Stimulated activated CD8-positive, alpha-beta memory T cell treated with anti-CD3 and anti-CD28 coated beads, Interleukin-4, amount 100 ng/mL, for 48 hours (primary cell): ENCODE measurements at regions not wholly inside any gene's neighbourhood (a gene's known extent, or its start where the extent isn't known, plus 50 kb on each side); places are given as distances from the start of the nearest gene placed in this dataset.

Source experiments
- DNase-seq: peaks from one replicate; pipeline ENCODE4 v3.0.0-alpha.2; 2020

DNA sequence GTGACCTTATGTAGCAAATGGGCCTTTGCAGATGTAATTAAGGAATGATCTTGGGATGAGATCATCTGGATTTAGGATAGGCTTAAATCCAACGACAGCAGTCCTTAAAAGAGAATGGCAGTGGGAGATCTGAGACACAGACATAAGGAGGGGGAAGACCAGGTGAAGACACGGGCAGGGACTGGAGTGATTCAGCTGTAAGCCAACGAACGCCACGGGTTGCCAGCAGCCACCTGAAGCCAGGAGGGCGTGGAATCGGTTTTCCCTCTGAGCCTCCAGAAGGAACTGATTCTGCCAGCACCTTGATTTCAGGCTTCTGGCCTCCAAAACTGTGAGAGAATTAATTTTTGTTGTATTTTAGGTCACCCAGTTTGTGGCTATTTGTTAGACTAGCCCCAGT, 218.6 kb upstream of the ANKRD55 start:
- DNase-seq: no peak

DNA sequence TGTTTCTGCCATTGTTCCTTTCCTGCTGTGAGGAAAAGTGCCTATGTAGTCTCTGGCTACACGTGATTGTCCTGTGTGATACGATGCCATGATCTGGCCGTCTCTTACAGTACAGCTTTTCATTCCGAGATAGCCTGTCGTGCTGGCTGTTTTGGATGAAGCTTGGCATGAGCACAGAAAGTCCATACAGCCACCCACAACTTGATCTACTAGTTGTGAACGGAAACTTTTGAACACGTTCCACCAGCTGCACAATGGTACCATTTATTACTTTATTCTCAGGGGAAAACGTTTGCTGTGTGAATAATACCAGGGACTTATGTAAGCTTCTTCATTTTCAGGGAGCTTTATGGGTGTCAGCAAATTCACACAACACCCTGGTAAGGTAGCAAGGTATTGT, 217.6 kb upstream of the ANKRD55 start:
- no peak for DNase-seq

GRCh38 chr5:56449071-56449640, 216.0 kb upstream of the ANKRD55 start:
- DNase-seq: no peak

- no peak for DNase-seq
Measured at GRCh38 chr5:56447656-56448055, 214.5 kb upstream of the ANKRD55 start.

- DNase-seq: no peak
Measured at GRCh38 chr5:56447232-56447631, 214.1 kb upstream of the ANKRD55 start.

DNA sequence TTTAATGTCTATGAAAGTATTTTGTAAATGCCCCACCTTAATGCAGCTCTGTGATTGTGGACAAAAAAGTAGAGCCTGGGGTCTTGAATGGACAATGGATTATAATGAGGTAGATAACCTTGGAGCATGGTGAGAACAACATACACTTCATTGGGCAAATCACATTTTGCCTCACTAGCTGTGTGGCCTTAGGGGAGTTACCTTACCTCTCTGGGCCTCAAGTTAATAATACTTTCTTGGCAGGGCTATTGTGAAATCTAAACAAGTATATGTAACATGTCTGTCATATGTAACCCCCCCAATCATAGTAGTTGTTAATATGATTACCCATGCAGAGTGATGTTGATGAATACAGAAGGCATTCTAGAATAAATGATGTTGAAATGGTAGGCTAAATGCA, 213.6 kb upstream of the ANKRD55 start:
- no peak for DNase-seq

GRCh38 chr5:56443826-56444225, 210.7 kb upstream of the ANKRD55 start:
- DNase-seq: no peak

- DNase-seq: no peak
Measured at GRCh38 chr5:56440871-56441740, 208.0 kb upstream of the ANKRD55 start.

DNA sequence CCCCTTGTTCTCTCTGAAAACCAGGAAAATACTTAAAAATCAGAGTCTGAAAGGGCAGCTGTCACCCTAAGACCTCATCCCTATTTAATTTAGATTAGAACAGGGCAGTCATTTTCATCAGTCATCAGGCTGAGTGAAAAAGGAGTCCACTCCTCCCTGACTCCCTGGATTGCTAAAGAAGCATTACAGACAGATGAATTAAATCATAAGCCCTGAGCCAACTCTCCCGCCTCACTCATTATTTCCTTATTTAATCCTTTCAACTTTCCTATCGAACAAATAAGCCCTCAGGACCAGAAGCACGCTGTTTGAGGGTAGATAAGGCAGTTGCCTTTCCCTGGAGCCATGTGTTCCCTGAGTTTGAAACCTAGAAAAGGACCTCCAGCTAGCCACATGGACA, 201.9 kb upstream of the ANKRD55 start:
- DNase-seq: no peak

DNA sequence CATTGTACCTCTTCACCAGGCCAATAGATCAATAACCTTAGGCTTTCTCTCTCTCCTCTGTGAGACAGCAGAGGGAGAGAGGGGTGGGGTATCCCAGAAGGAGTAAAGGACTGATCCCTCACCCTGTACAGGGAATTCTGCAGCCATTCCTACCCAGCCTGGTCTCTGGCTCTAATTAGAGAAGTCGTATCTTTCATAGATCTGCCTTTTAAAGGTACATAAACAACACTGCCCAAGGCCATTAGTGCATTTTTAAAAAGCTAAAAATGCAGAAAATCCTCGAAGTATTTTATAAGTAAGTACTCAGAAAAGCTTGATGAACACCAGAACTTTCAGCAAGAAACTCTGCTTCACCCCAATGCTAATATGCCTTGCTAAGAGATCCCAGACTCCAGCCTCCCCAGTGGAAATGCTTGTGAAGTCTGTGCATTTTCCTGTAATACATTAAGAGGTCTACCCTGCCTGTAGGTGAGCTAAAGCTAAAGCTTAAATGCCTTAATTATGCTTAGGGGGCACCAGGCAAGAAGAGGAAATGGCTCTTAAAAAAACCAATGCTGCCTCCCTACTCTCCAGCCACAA, 200.0 kb upstream of the ANKRD55 start:
- no peak for DNase-seq

- no peak for DNase-seq
Measured at GRCh38 chr5:56432321-56432720, 199.2 kb upstream of the ANKRD55 start.

GRCh38 chr5:56430422-56430821, 197.3 kb upstream of the ANKRD55 start:
- DNase-seq: no peak

GRCh38 chr5:56429110-56429561, 196.0 kb upstream of the ANKRD55 start:
- DNase-seq: no peak

- no peak for DNase-seq
Measured at GRCh38 chr5:56426693-56427092, 193.6 kb upstream of the ANKRD55 start.

DNA sequence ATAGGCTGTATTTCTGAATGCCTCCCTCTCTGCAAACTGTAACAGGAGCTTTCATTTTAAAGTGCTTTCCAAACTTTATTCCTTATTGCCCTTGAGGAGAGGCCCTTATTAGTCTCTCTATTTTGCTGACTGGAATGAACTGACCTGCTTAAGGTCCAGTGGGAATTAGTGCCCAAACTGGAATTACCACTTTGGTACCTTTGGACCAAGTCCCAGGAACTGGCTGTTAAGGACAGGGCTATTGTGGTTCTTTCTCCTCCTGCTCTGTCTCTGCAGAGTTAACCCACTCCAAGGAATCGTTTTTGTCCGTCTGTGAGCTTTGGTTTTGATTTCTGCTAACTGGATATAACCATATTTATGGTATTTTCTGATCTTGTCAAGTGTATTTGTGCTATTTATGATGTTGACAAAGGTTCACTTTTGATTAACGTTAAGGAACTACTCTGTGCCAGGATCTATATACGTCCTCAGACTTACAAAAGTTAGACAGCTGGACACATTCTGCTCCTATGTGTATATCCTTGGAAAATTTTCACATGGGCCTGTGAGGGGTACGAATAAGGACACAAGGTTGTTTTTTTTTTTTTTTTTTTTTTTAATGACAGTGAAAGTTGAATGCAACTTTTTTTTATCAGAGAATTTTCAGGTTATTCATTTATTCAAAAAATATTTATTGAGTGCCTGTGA, 189.1 kb upstream of the ANKRD55 start:
- no peak for DNase-seq

GRCh38 chr5:56421246-56422075, 188.3 kb upstream of the ANKRD55 start:
- no peak for DNase-seq

DNA sequence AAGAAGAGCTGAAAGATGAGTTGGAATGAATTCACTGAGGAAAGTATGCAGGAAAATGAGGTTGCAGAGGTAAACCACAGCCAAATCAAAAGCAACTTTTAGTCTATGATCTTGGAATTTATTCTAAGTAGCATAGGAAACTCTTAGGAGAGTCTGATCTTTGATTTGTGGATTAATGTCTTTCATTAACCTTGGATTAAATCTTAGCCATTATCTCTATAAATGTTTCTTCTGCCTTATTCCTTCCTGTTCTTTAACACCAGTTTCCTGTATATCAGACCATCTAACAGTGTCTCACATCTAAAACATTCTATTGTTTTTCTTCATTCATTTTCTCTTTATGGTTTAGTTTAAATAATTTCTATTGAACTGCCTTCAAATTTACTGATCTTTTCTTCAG, 187.2 kb upstream of the ANKRD55 start:
- no peak for DNase-seq

DNA sequence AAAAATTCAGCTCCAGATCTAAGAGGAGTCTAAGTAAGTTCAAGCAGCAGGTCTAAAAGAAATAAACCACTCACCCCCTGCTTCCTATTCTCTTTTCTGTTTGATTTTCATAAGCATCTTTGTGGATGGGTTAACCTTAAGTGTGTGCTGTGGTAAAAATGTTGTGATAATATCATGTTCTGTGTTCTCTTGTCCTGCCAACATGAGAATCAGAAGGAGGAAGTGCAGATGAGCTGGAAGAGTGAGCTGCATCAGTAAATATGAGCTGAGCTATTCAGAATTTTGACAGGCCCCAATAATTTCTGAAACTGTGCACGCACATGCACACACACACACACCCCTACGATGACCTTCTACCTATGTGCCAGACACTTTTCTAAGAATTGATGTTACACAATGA, 186.5 kb upstream of the ANKRD55 start:
- DNase-seq: no peak

DNA sequence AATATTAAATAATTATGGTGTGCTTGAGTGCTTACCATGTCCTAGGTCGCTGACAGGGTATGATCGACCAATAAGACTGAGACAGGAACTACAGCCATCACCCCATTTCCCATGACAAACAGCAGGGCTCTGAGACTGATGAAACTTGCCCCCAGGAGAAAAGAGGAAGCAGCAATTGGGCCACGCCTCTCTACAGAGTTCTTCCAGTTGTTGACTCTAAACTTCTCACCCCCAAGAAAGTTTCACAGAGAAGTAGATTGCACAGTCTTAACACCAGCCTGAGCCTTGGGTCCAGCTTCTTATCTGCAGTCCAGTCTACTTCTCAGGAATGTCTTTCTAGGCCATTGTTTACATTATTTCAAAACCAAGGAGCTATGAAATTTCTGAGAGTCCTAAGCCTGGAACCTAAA, 182.2 kb upstream of the ANKRD55 start:
- DNase-seq: no peak

- no peak for DNase-seq
Measured at GRCh38 chr5:56414066-56414465, 180.9 kb upstream of the ANKRD55 start.

- DNase-seq: no peak
Measured at GRCh38 chr5:56413546-56413945, 180.4 kb upstream of the ANKRD55 start.

GRCh38 chr5:56412601-56413379, 179.7 kb upstream of the ANKRD55 start:
- DNase-seq: no peak
